Transverse colon (tissue), 4 donors: ENCODE measurements at regions not wholly inside any gene's neighbourhood (a gene's known extent, or its start where the extent isn't known, plus 50 kb on each side); places are given as distances from the start of the nearest gene placed in this dataset.

Source experiments
- CTCF ChIP-seq, 5 experiments: fragments of 200-600 bp in 3 of 5; fragments of 450-650 bp in 2 of 5; sonication (generic) in 3 of 5; IDR thresholded peaks; 1 replicate in 2 of 5; 2 replicates in 3 of 5; pipeline ENCODE4 v1.5.1; 2016 to 2017; ENCODE audit warnings: antibody characterized with exemption in 5 of 5, inconsistent platforms in 3 of 5, mild to moderate bottlenecking in 2 of 5, moderate library complexity in 1 of 5
- POLR2A ChIP-seq: fragments of 450-650 bp; IDR thresholded peaks from one replicate; pipeline ENCODE4 v1.6.1; 2016; ENCODE audit warnings: antibody characterized with exemption, mild to moderate bottlenecking, moderate library complexity
- POLR2AphosphoS5 ChIP-seq, 3 donors: sonication (generic); formaldehyde crosslinking; IDR thresholded peaks; one replicate each; pipeline ENCODE4 v1.6.1; 2016; ENCODE audit warnings: antibody characterized with exemption in 3 of 3

- no peak for TF ChIP-seq CTCF (IDR thresholded peaks at IDR 0.05)
- TF ChIP-seq POLR2A, result no peak
- no peak for TF ChIP-seq POLR2AphosphoS5 (IDR thresholded peaks at IDR 0.05)
Observed at GRCh38 chr15:95842576-95842975, 487.9 kb upstream of the NR2F2 start.
